Neural progenitor cell (in vitro differentiated cells): ENCODE measurements at regions not wholly inside any gene's neighbourhood (a gene's known extent, or its start where the extent isn't known, plus 50 kb on each side); places are given as distances from the start of the nearest gene placed in this dataset.

Experiments
- CTCF ChIP-seq: fragments of 200-600 bp; sonication (generic); IDR thresholded peaks from 2 replicates; pipeline ENCODE4 v1.5.1; 2017; ENCODE audit warnings: antibody characterized with exemption, mild to moderate bottlenecking
- EZH2 ChIP-seq: fragments of 200-600 bp; sonication (generic); IDR thresholded peaks from 2 replicates; pipeline ENCODE4 v1.6.1; 2017; ENCODE audit warnings: antibody characterized with exemption, mild to moderate bottlenecking, moderate library complexity
- EZH2phosphoT487 ChIP-seq: fragments of 200-600 bp; sonication (generic); IDR thresholded peaks from 2 replicates; pipeline ENCODE4 v1.6.1; 2017; ENCODE audit warnings: antibody characterized with exemption

GRCh38 chr2:163043201-163043600 is 204.6 kb upstream of the KCNH7 start:
- TF ChIP-seq CTCF (no peak), EZH2 (no peak), EZH2phosphoT487 (no peak)
